Globus pallidus (tissue), 1 donor: ENCODE measurements at regions not wholly inside any gene's neighbourhood (a gene's known extent, or its start where the extent isn't known, plus 50 kb on each side); places are given as distances from the start of the nearest gene placed in this dataset.

Experiments used
- DNase-seq: peaks from one replicate; pipeline ENCODE4 v3.0.0-alpha.2; 2015; ENCODE audit warnings: low spot score

GRCh38 chr1:34606504-34606903 is 148.3 kb upstream of the GJB5 start:
- DNase-seq, result no peak

- DNase-seq, result no peak
Measured at GRCh38 chr1:34610063-34610462, 144.8 kb upstream of the GJB5 start.

GRCh38 chr1:34611571-34611970 is 143.3 kb upstream of the GJB5 start:
- DNase-seq, result no peak

GRCh38 chr1:34612091-34612827 is 142.6 kb upstream of the GJB5 start:
- no peak for DNase-seq

GRCh38 chr1:34617321-34618118 is 137.3 kb upstream of the GJB5 start:
- no peak for DNase-seq

GRCh38 chr1:34618381-34618780 is 136.5 kb upstream of the GJB5 start:
- no peak for DNase-seq

- no peak for DNase-seq
Measured at GRCh38 chr1:34619256-34619655, 135.6 kb upstream of the GJB5 start.

GRCh38 chr1:34621916-34622315 is 132.9 kb upstream of the GJB5 start:
- no peak for DNase-seq

GRCh38 chr1:34625521-34626015 is 129.3 kb upstream of the GJB5 start:
- DNase-seq, result no peak

GRCh38 chr1:34627465-34628240 is 127.2 kb upstream of the GJB5 start:
- DNase-seq, result no peak

GRCh38 chr1:34631126-34631525 is 123.7 kb upstream of the GJB5 start:
- no peak for DNase-seq

GRCh38 chr1:34639701-34640100 is 115.1 kb upstream of the GJB5 start:
- DNase-seq, result no peak

- DNase-seq, result no peak
Measured at GRCh38 chr1:34640654-34641401, 114.0 kb upstream of the GJB5 start.

- no peak for DNase-seq
Measured at GRCh38 chr1:34642679-34643078, 112.2 kb upstream of the GJB5 start.

- DNase-seq, result no peak
Measured at GRCh38 chr1:34645109-34645688, 109.6 kb upstream of the GJB5 start.

GRCh38 chr1:34645919-34646318 is 108.9 kb upstream of the GJB5 start:
- no peak for DNase-seq

GRCh38 chr1:34648501-34648900 is 106.3 kb upstream of the GJB5 start:
- no peak for DNase-seq

GRCh38 chr1:34650090-34650489 is 104.8 kb upstream of the GJB5 start:
- DNase-seq, result no peak

- DNase-seq, result no peak
Measured at GRCh38 chr1:34650800-34651199, 104.0 kb upstream of the GJB5 start.

GRCh38 chr1:34653110-34653509 is 101.7 kb upstream of the GJB5 start:
- no peak for DNase-seq

GRCh38 chr1:34655206-34655874 is 99.5 kb upstream of the GJB5 start:
- no peak for DNase-seq
